GM12875 (cell line): ENCODE measurements at regions not wholly inside any gene's neighbourhood (a gene's known extent, or its start where the extent isn't known, plus 50 kb on each side); places are given as distances from the start of the nearest gene placed in this dataset.

ENCODE experiments used
- H3K4me3 ChIP-seq: one replicate; pipeline ENCODE4 v1.5.1; 2011; ENCODE audit warnings: low read depth, low read length, control low read depth
- TF ChIP-seq, protein P1 (sequence below): IDR thresholded peaks from 2 replicates; pipeline ENCODE4 v1.5.1; 2011; ENCODE audit warnings: low read depth, mild to moderate bottlenecking, control low read depth, inconsistent platforms, low read length, moderate library complexity, borderline replicate concordance; ENCODE audit not compliant: insufficient read depth

- no peak overlapping the region for H3K4me3 ChIP-seq
- TF ChIP-seq, protein P1, sequence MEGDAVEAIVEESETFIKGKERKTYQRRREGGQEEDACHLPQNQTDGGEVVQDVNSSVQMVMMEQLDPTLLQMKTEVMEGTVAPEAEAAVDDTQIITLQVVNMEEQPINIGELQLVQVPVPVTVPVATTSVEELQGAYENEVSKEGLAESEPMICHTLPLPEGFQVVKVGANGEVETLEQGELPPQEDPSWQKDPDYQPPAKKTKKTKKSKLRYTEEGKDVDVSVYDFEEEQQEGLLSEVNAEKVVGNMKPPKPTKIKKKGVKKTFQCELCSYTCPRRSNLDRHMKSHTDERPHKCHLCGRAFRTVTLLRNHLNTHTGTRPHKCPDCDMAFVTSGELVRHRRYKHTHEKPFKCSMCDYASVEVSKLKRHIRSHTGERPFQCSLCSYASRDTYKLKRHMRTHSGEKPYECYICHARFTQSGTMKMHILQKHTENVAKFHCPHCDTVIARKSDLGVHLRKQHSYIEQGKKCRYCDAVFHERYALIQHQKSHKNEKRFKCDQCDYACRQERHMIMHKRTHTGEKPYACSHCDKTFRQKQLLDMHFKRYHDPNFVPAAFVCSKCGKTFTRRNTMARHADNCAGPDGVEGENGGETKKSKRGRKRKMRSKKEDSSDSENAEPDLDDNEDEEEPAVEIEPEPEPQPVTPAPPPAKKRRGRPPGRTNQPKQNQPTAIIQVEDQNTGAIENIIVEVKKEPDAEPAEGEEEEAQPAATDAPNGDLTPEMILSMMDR = no peak
Observed at GRCh38 chr9:90460220-90460619, 182.4 kb downstream of the DIRAS2 start.

GRCh38 chr9:90464978-90465377 lies 177.6 kb downstream of the DIRAS2 start:
- H3K4me3 ChIP-seq = no peak overlapping the region
- TF ChIP-seq, protein P1 = no peak

GRCh38 chr9:90466441-90466840 lies 176.2 kb downstream of the DIRAS2 start:
- H3K4me3 ChIP-seq = no peak overlapping the region
- TF ChIP-seq, protein P1 = no peak

- no peak overlapping the region for H3K4me3 ChIP-seq
- TF ChIP-seq, protein P1 = no peak
Observed at GRCh38 chr9:90469435-90469834, 173.2 kb downstream of the DIRAS2 start.

DNA sequence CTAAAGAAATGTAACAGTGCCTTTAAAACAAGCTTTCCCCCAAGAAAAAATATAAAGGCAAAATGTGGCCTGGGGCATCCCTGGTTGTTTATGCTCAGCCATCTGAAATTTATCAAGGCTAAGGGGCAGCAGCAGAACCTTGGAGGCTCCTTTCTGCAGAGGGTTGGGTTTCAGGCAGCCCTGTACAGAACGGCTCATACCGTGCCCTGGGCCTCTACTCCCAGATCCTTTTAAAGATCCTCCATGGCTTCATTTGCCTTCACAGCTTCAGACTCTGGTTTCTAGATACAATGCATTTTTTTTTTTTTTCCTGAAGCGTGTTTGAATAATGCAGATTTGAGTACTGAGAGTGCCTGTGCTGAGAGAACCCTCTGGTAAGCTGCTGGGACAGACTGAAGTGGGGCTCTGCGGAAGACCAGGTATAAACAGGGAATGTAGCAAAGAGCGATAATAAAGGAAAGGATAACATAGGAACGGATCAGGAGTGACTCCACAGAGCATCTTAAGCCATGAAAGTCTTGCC lies 172.7 kb downstream of the DIRAS2 start:
- H3K4me3 ChIP-seq = no peak overlapping the region
- TF ChIP-seq, protein P1 = no peak

GRCh38 chr9:90476058-90476457 lies 166.6 kb downstream of the DIRAS2 start:
- H3K4me3 ChIP-seq = no peak overlapping the region
- TF ChIP-seq, protein P1 = no peak

DNA sequence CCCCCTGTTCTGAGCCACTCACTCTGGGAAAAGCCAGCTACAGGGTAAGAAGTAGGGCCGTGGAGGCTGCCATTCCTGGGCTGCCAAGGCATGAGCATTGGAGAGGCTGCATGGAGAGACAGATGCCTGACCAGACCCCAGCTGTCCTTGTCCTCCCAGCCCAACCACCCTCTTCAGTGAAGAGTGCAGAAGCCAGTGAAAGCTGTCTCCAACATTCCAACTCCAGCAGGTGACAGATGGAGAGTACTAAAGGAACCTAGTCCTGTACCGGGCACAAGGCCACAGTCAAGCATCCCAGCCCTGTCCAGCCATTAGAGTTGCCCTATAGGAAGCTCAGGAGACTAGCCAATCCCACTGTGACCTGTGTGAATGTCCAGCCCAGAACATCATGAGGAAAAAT lies 165.1 kb downstream of the DIRAS2 start:
- H3K4me3 ChIP-seq = no peak overlapping the region
- TF ChIP-seq, protein P1 = no peak
